Erythroblast (primary cell): ENCODE measurements at regions not wholly inside any gene's neighbourhood (a gene's known extent, or its start where the extent isn't known, plus 50 kb on each side); places are given as distances from the start of the nearest gene placed in this dataset.

Source experiments
- GATA1 ChIP-seq: IDR thresholded peaks from 2 replicates; pipeline ENCODE4 v1.6.1; 2011; ENCODE audit warnings: low read depth, mild to moderate bottlenecking, control low read depth, low read length, moderate library complexity
- POLR2A ChIP-seq: IDR thresholded peaks from 2 replicates; pipeline ENCODE4 v1.6.1; 2011; ENCODE audit warnings: mild to moderate bottlenecking, low read length

- no peak for TF ChIP-seq POLR2A
- TF ChIP-seq GATA1, result no peak
Observed at GRCh38 chr13:106985481-106985880, 417.5 kb upstream of the ARGLU1 start.
